ENCODE measurements at regions not wholly inside any gene's neighbourhood (a gene's known extent, or its start where the extent isn't known, plus 50 kb on each side); places are given as distances from the start of the nearest gene placed in this dataset.

- no peak for TF ChIP-seq EP300 (IDR thresholded peaks at IDR 0.05; ENCODE audit: borderline replicate concordance)
- TF ChIP-seq, protein P1, sequence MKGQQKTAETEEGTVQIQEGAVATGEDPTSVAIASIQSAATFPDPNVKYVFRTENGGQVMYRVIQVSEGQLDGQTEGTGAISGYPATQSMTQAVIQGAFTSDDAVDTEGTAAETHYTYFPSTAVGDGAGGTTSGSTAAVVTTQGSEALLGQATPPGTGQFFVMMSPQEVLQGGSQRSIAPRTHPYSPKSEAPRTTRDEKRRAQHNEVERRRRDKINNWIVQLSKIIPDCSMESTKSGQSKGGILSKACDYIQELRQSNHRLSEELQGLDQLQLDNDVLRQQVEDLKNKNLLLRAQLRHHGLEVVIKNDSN (IDR thresholded peaks at IDR 0.05) = no peak
- TF ChIP-seq TCF12 (IDR thresholded peaks at IDR 0.05; ENCODE audit: low read depth) = no peak
- TF ChIP-seq YY1 (IDR thresholded peaks at IDR 0.05; ENCODE audit: low read depth) = no peak
- no peak for TF ChIP-seq CREB1 (IDR thresholded peaks at IDR 0.05; ENCODE audit: low read depth)
- TF ChIP-seq, protein P2, sequence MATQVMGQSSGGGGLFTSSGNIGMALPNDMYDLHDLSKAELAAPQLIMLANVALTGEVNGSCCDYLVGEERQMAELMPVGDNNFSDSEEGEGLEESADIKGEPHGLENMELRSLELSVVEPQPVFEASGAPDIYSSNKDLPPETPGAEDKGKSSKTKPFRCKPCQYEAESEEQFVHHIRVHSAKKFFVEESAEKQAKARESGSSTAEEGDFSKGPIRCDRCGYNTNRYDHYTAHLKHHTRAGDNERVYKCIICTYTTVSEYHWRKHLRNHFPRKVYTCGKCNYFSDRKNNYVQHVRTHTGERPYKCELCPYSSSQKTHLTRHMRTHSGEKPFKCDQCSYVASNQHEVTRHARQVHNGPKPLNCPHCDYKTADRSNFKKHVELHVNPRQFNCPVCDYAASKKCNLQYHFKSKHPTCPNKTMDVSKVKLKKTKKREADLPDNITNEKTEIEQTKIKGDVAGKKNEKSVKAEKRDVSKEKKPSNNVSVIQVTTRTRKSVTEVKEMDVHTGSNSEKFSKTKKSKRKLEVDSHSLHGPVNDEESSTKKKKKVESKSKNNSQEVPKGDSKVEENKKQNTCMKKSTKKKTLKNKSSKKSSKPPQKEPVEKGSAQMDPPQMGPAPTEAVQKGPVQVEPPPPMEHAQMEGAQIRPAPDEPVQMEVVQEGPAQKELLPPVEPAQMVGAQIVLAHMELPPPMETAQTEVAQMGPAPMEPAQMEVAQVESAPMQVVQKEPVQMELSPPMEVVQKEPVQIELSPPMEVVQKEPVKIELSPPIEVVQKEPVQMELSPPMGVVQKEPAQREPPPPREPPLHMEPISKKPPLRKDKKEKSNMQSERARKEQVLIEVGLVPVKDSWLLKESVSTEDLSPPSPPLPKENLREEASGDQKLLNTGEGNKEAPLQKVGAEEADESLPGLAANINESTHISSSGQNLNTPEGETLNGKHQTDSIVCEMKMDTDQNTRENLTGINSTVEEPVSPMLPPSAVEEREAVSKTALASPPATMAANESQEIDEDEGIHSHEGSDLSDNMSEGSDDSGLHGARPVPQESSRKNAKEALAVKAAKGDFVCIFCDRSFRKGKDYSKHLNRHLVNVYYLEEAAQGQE (IDR thresholded peaks at IDR 0.05; ENCODE audit: low read depth) = no peak
- TF ChIP-seq TEAD4 (IDR thresholded peaks at IDR 0.05) = no peak
- TF ChIP-seq CEBPB (IDR thresholded peaks at IDR 0.05) = no peak
- no peak for TF ChIP-seq TAF1 (IDR thresholded peaks at IDR 0.05; ENCODE audit: low read depth)
- no peak for TF ChIP-seq ZBTB7A (IDR thresholded peaks at IDR 0.05; ENCODE audit: low read depth)
- no peak for TF ChIP-seq FOXM1 (IDR thresholded peaks at IDR 0.05; ENCODE audit: borderline replicate concordance, low read depth)
- TF ChIP-seq, protein P3, sequence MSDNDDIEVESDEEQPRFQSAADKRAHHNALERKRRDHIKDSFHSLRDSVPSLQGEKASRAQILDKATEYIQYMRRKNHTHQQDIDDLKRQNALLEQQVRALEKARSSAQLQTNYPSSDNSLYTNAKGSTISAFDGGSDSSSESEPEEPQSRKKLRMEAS (IDR thresholded peaks at IDR 0.05) = no peak
- TF ChIP-seq RAD21 (IDR thresholded peaks at IDR 0.05; ENCODE audit: low read depth) = no peak
- no peak for TF ChIP-seq EGR1 (IDR thresholded peaks at IDR 0.05)
- no peak for TF ChIP-seq NFIC (IDR thresholded peaks at IDR 0.05)
Measured at GRCh38 chr12:107374161-107374840, 281.0 kb upstream of the CRY1 start.

DNA sequence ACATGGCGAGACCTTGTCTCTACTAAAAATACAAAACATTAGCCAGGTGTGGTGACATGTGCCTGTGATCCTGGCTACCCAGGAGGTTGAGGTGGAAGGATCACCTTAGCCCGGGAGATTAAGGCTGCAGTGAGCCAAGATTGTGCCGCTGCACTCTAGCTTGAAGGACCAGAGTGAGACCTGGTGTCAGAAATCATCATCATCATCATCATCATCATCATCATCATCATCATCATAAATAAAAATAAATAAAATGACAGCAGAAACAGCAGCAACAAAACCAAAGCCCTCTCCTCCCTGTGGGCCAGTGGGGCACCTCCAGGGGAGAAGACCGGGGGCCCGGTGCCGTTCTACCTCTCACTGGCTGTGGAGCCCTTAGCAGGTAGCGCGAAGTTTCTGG lies 281.9 kb upstream of the CRY1 start:
- TF ChIP-seq NFIC (IDR thresholded peaks at IDR 0.05) = no peak
- TF ChIP-seq TEAD4 (IDR thresholded peaks at IDR 0.05) = no peak
- TF ChIP-seq ZBTB7A (IDR thresholded peaks at IDR 0.05; ENCODE audit: low read depth) = no peak
- no peak for TF ChIP-seq EGR1 (IDR thresholded peaks at IDR 0.05)
- TF ChIP-seq TCF12 (IDR thresholded peaks at IDR 0.05; ENCODE audit: low read depth) = no peak
- TF ChIP-seq FOXM1 (IDR thresholded peaks at IDR 0.05; ENCODE audit: borderline replicate concordance, low read depth) = no peak
- no peak for TF ChIP-seq TAF1 (IDR thresholded peaks at IDR 0.05; ENCODE audit: low read depth)
- no peak for TF ChIP-seq EP300 (IDR thresholded peaks at IDR 0.05; ENCODE audit: borderline replicate concordance)
- TF ChIP-seq CEBPB (IDR thresholded peaks at IDR 0.05) = no peak
- no peak for TF ChIP-seq CREB1 (IDR thresholded peaks at IDR 0.05; ENCODE audit: low read depth)
- TF ChIP-seq, protein P2 (IDR thresholded peaks at IDR 0.05; ENCODE audit: low read depth) = no peak
- TF ChIP-seq, protein P3 (IDR thresholded peaks at IDR 0.05) = no peak
- no peak for TF ChIP-seq RAD21 (IDR thresholded peaks at IDR 0.05; ENCODE audit: low read depth)

DNA sequence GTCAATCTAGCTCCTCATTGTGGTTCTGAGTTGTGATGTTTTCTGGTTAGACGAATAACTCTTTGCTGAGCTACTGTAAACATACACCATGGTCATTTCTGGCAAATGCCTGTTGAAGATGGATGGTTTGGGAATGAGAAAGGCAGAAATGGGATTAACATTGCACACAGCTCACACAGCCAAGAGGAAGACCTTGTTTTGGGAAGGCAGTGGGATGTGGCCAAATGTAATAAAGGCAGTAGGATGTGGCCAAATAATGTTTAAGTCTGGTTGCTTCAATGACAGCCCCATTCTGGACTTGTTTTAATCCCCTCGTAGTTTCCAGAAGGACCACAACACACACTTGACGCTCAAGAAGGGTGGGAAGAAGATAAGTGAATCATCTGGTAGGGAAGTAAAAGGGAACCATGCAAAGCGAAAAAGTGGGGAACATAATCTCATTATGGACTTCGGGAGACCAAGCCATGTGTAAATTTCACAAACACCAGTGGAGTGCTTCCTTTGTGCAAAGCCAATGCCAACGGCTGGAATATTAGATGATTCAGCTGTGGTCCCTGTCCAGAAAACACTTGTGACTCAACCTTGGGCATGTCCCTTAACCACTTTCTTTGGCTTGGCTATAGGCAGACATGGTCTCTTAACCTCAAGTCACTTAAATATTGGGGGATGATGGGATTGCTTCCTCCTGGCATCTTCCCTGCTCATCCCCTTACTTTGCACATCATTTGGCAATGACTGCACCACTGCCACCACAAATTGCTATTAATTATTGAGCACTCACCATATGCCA lies 284.4 kb upstream of the CRY1 start:
- TF ChIP-seq CREB1 (IDR thresholded peaks at IDR 0.05; ENCODE audit: low read depth) (no peak), NFIC (IDR thresholded peaks at IDR 0.05) (no peak), FOXM1 (IDR thresholded peaks at IDR 0.05; ENCODE audit: borderline replicate concordance, low read depth) (no peak), YY1 (IDR thresholded peaks at IDR 0.05; ENCODE audit: low read depth) (no peak), CEBPB (IDR thresholded peaks at IDR 0.05) (no peak), ZBTB7A (IDR thresholded peaks at IDR 0.05; ENCODE audit: low read depth) (no peak), TCF12 (IDR thresholded peaks at IDR 0.05; ENCODE audit: low read depth) (no peak), TEAD4 (IDR thresholded peaks at IDR 0.05) (no peak), EGR1 (IDR thresholded peaks at IDR 0.05) (no peak), RAD21 (IDR thresholded peaks at IDR 0.05; ENCODE audit: low read depth) (no peak), TAF1 (IDR thresholded peaks at IDR 0.05; ENCODE audit: low read depth) (no peak), EP300 (IDR thresholded peaks at IDR 0.05; ENCODE audit: borderline replicate concordance) (no peak)
- TF ChIP-seq, protein P1 (IDR thresholded peaks at IDR 0.05) = no peak
- TF ChIP-seq, protein P2 (IDR thresholded peaks at IDR 0.05; ENCODE audit: low read depth) = no peak
- TF ChIP-seq, protein P3 (IDR thresholded peaks at IDR 0.05) = no peak

Data from Ishikawa (cell line).